Peyer's patch (tissue), 4 donors: ENCODE measurements at regions not wholly inside any gene's neighbourhood (a gene's known extent, or its start where the extent isn't known, plus 50 kb on each side); places are given as distances from the start of the nearest gene placed in this dataset.

Experiments used
- DNase-seq, 3 donors: peaks; one replicate each; pipeline ENCODE4 v3.0.0-alpha.2; 2017 to 2019
- H3K27ac ChIP-seq, 4 donors: fragments of 200-600 bp; sonication (generic); one replicate each; pipeline ENCODE4 v1.5.1; 2016 to 2019
- H3K27me3 ChIP-seq, 2 donors: fragments of 200-600 bp; sonication (generic); one replicate each; pipeline ENCODE4 v1.5.1; 2019
- H3K36me3 ChIP-seq, 3 donors: fragments of 200-600 bp; sonication (generic); one replicate each; pipeline ENCODE4 v1.5.1; 2016 to 2019
- H3K4me1 ChIP-seq, 4 donors: fragments of 200-600 bp; sonication (generic); one replicate each; pipeline ENCODE4 v1.5.1; 2016 to 2019
- H3K4me3 ChIP-seq, 4 donors: fragments of 200-600 bp; sonication (generic); 1 replicate in 3 of 4; 2 replicates in 1 of 4; pipeline ENCODE4 v1.5.1; 2016 to 2019; ENCODE audit warnings: mild to moderate bottlenecking in 1 of 4
- H3K9me3 ChIP-seq, 4 donors: fragments of 200-600 bp; sonication (generic); one replicate each; pipeline ENCODE4 v1.5.1; 2016 to 2019; ENCODE audit warnings: mild to moderate bottlenecking in 1 of 4
- CTCF ChIP-seq, 6 experiments: fragments of 450-650 bp in 4 of 6; fragments of 200-600 bp in 2 of 6; sonication (generic) in 1 of 6; IDR thresholded peaks; one replicate each; pipeline ENCODE4 v1.5.1; 2017 to 2019; ENCODE audit warnings: antibody characterized with exemption in 6 of 6, mild to moderate bottlenecking in 3 of 6, moderate library complexity in 1 of 6
- POLR2A ChIP-seq, 2 donors: fragments of 450-650 bp; IDR thresholded peaks; one replicate each; pipeline ENCODE4 v1.5.1; 2017; ENCODE audit warnings: antibody characterized with exemption in 2 of 2, mild to moderate bottlenecking in 2 of 2, moderate library complexity in 2 of 2

- no peaks in the 10 kb centered on the region for H3K9me3 ChIP-seq
- H3K4me1 ChIP-seq, result no peaks in the 10 kb centered on the region
- no peaks in the 10 kb centered on the region for H3K27me3 ChIP-seq
- H3K27ac ChIP-seq, result no peak overlapping the region
- no peak overlapping the region for H3K4me3 ChIP-seq
- no peak for TF ChIP-seq POLR2A (IDR thresholded peaks at IDR 0.05)
- no peak for TF ChIP-seq CTCF (IDR thresholded peaks at IDR 0.05)
- H3K36me3 ChIP-seq, result no peaks in the 10 kb centered on the region
- no peak for DNase-seq
Measured at GRCh38 chr16:54657058-54657708, 273.5 kb upstream of the IRX5 start.

GRCh38 chr16:54655121-54655590 lies 275.5 kb upstream of the IRX5 start:
- H3K4me1 ChIP-seq, result no peaks in the 10 kb centered on the region
- H3K27me3 ChIP-seq, result no peaks in the 10 kb centered on the region
- no peak overlapping the region for H3K27ac ChIP-seq
- peaks cover 0 to 3% (median 0%) of the 10 kb centered on the region in 4 donors for H3K9me3 ChIP-seq
- no peaks in the 10 kb centered on the region for H3K36me3 ChIP-seq
- peak overlapping the region in 1 of 4 donors; percentile 1 for H3K4me3 ChIP-seq
- no peak for DNase-seq
- no peak for TF ChIP-seq CTCF (IDR thresholded peaks at IDR 0.05)
- TF ChIP-seq POLR2A (IDR thresholded peaks at IDR 0.05), result no peak

- no peak for DNase-seq
- no peak overlapping the region for H3K4me3 ChIP-seq
- TF ChIP-seq POLR2A (IDR thresholded peaks at IDR 0.05) (no peak), CTCF (IDR thresholded peaks at IDR 0.05) (no peak)
- H3K27ac ChIP-seq, result no peak overlapping the region
- no peaks in the 10 kb centered on the region for H3K4me1 ChIP-seq
- H3K36me3 ChIP-seq, result no peaks in the 10 kb centered on the region
- H3K9me3 ChIP-seq, result peaks cover 0 to 3% (median 0%) of the 10 kb centered on the region in 4 donors
- no peaks in the 10 kb centered on the region for H3K27me3 ChIP-seq
Measured at GRCh38 chr16:54654429-54654828, 276.2 kb upstream of the IRX5 start.

GRCh38 chr16:54652201-54652770 lies 278.4 kb upstream of the IRX5 start:
- no peak overlapping the region for H3K4me3 ChIP-seq
- H3K4me1 ChIP-seq, result no peaks in the 10 kb centered on the region
- no peaks in the 10 kb centered on the region for H3K36me3 ChIP-seq
- no peaks in the 10 kb centered on the region for H3K27me3 ChIP-seq
- H3K27ac ChIP-seq, result no peak overlapping the region
- H3K9me3 ChIP-seq, result peaks cover 0 to 3% (median 0%) of the 10 kb centered on the region in 4 donors
- DNase-seq, result no peak
- TF ChIP-seq POLR2A (IDR thresholded peaks at IDR 0.05) (no peak), CTCF (IDR thresholded peaks at IDR 0.05) (no peak)

GRCh38 chr16:54651440-54652195 lies 279.0 kb upstream of the IRX5 start:
- Histone ChIP-seq H3K4me1 (no peaks in the 10 kb centered on the region), H3K4me3 (no peak overlapping the region), H3K27ac (no peak overlapping the region), H3K9me3 (peaks cover 0 to 3% (median 0%) of the 10 kb centered on the region in 4 donors), H3K36me3 (no peaks in the 10 kb centered on the region), H3K27me3 (no peaks in the 10 kb centered on the region)
- DNase-seq, result no peak
- TF ChIP-seq POLR2A (IDR thresholded peaks at IDR 0.05), result no peak
- TF ChIP-seq CTCF (IDR thresholded peaks at IDR 0.05), result no peak
